Trophoblast cell (in vitro differentiated cells and primary cell): ENCODE measurements at regions not wholly inside any gene's neighbourhood (a gene's known extent, or its start where the extent isn't known, plus 50 kb on each side); places are given as distances from the start of the nearest gene placed in this dataset.
"Not testable (repeated sequence)": the region's sequence is repeated elsewhere in the genome, so short reads cannot be mapped to it uniquely, and the experiment has no call there.

Source experiments
- DNase-seq, 2 donors: peaks; one replicate each; pipeline ENCODE4 v3.0.0-alpha.2; 2016
- H2AFZ ChIP-seq: 2 replicates; pipeline ENCODE4 v1.6.1; 2013; ENCODE audit warnings: low read length, moderate library complexity, mild to moderate bottlenecking; ENCODE audit not compliant: insufficient read depth, poor library complexity
- H2AK5ac ChIP-seq: 2 replicates; pipeline ENCODE4 v1.6.1; 2013; ENCODE audit warnings: mild to moderate bottlenecking, low read length
- H2BK120ac ChIP-seq: 2 replicates; pipeline ENCODE4 v1.6.1; 2013; ENCODE audit warnings: low read length, mild to moderate bottlenecking, moderate library complexity; ENCODE audit not compliant: insufficient read depth, poor library complexity
- H2BK12ac ChIP-seq: 2 replicates; pipeline ENCODE4 v1.6.1; 2013; ENCODE audit warnings: mild to moderate bottlenecking, low read length, moderate library complexity
- H2BK5ac ChIP-seq: 2 replicates; pipeline ENCODE4 v1.6.1; 2013; ENCODE audit warnings: low read length, low read depth, moderate library complexity, mild to moderate bottlenecking; ENCODE audit not compliant: poor library complexity
- H3K14ac ChIP-seq: 2 replicates; pipeline ENCODE4 v1.6.1; 2013; ENCODE audit warnings: mild to moderate bottlenecking, low read length
- H3K18ac ChIP-seq: 2 replicates; pipeline ENCODE4 v1.6.1; 2013; ENCODE audit warnings: mild to moderate bottlenecking, low read length
- H3K23ac ChIP-seq: 2 replicates; pipeline ENCODE4 v1.6.1; 2013; ENCODE audit warnings: low read length
- H3K27ac ChIP-seq: 2 replicates; pipeline ENCODE4 v1.5.1; 2013; ENCODE audit warnings: low read depth, mild to moderate bottlenecking, inconsistent platforms, low read length, moderate library complexity
- H3K27me3 ChIP-seq: 2 replicates; pipeline ENCODE4 v1.6.1; 2013; ENCODE audit warnings: inconsistent platforms, mild to moderate bottlenecking, low read length, moderate library complexity; ENCODE audit not compliant: insufficient read depth
- H3K36me3 ChIP-seq, 2 experiments: 1 replicate in 1 of 2; 2 replicates in 1 of 2; pipeline ENCODE4 v1.6.1; 2013; ENCODE audit warnings: low read length in 2 of 2, mild to moderate bottlenecking in 2 of 2, moderate library complexity in 1 of 2; ENCODE audit not compliant: insufficient read depth in 2 of 2, control insufficient read depth in 1 of 2
- H3K4ac ChIP-seq: 2 replicates; pipeline ENCODE4 v1.6.1; 2013; ENCODE audit warnings: low read depth, mild to moderate bottlenecking, low read length, moderate library complexity
- H3K4me1 ChIP-seq, 2 experiments: 1 replicate in 1 of 2; 2 replicates in 1 of 2; pipeline ENCODE4 v1.6.1; 2013; ENCODE audit warnings: low read length in 2 of 2, mild to moderate bottlenecking in 2 of 2, moderate library complexity in 1 of 2; ENCODE audit not compliant: insufficient read depth in 2 of 2, control insufficient read depth in 1 of 2
- H3K4me2 ChIP-seq: 2 replicates; pipeline ENCODE4 v1.6.1; 2013; ENCODE audit warnings: inconsistent platforms, mild to moderate bottlenecking, low read length, moderate library complexity
- H3K4me3 ChIP-seq: 2 replicates; pipeline ENCODE4 v1.5.1; 2013; ENCODE audit warnings: mild to moderate bottlenecking, low read depth, low read length, inconsistent platforms
- H3K79me1 ChIP-seq: one replicate; pipeline ENCODE4 v1.6.1; 2013; ENCODE audit warnings: low read length
- H3K79me2 ChIP-seq: 2 replicates; pipeline ENCODE4 v1.6.1; 2013; ENCODE audit warnings: low read length, mild to moderate bottlenecking; ENCODE audit not compliant: control insufficient read depth, insufficient read depth, poor library complexity
- H3K9ac ChIP-seq: 2 replicates; pipeline ENCODE4 v1.6.1; 2013; ENCODE audit warnings: mild to moderate bottlenecking, low read length
- H3K9me3 ChIP-seq: 2 replicates; pipeline ENCODE4 v1.6.1; 2013; ENCODE audit warnings: low read depth, mild to moderate bottlenecking, control low read depth, inconsistent platforms, low read length; ENCODE audit not compliant: insufficient read depth
- H4K12ac ChIP-seq: 2 replicates; pipeline ENCODE4 v1.6.1; 2013; ENCODE audit warnings: low read depth, mild to moderate bottlenecking, low read length, moderate library complexity
- H4K8ac ChIP-seq: 2 replicates; pipeline ENCODE4 v1.6.1; 2013; ENCODE audit warnings: low read depth, mild to moderate bottlenecking, low read length, moderate library complexity
- H4K91ac ChIP-seq: one replicate; pipeline ENCODE4 v1.6.1; 2013; ENCODE audit warnings: low read depth, mild to moderate bottlenecking, low read length, moderate library complexity
- WGBS: extraction: QIAGEN DNeasy Blood & Tissue Kit; methylation state at CpG from one replicate; pipeline ENCODE4 v1.1.7; 2013; ENCODE audit warnings: missing lambda C conversion rate; ENCODE audit not compliant: insufficient read length, insufficient coverage; ENCODE audit errors: extremely low coverage; 5-methylcytosine and 5-hydroxymethylcytosine counted together

- not testable (repeated sequence) for H2BK5ac ChIP-seq, H3K9ac ChIP-seq, H3K27ac ChIP-seq, H2AFZ ChIP-seq, H3K27me3 ChIP-seq, H3K4ac ChIP-seq, H3K4me1 ChIP-seq, H4K8ac ChIP-seq, H3K79me2 ChIP-seq, H3K23ac ChIP-seq, H3K79me1 ChIP-seq, H3K4me2 ChIP-seq, H3K4me3 ChIP-seq, H3K14ac ChIP-seq, H4K12ac ChIP-seq, DNase-seq, H2BK12ac ChIP-seq, H4K91ac ChIP-seq, H2BK120ac ChIP-seq, H3K9me3 ChIP-seq, H2AK5ac ChIP-seq, H3K36me3 ChIP-seq, H3K18ac ChIP-seq
- WGBS, result no CpG with 5 or more reads among the region's 8 CpGs
Measured at GRCh38 chr2:230637486-230637885, 75.2 kb upstream of the CAB39 start.

GRCh38 chr2:230640540-230641011, 72.1 kb upstream of the CAB39 start:
- Histone ChIP-seq H3K4me1 (no peaks in the 10 kb centered on the region), H3K14ac (no peak overlapping the region), H3K79me2 (no peaks in the 10 kb centered on the region), H3K9ac (no peak overlapping the region), H3K9me3 (no peaks in the 10 kb centered on the region), H3K79me1 (no peaks in the 10 kb centered on the region), H3K4me2 (no peak overlapping the region), H2BK12ac (no peak overlapping the region), H3K18ac (no peak overlapping the region), H3K36me3 (no peaks in the 10 kb centered on the region), H4K8ac (no peak overlapping the region), H2BK5ac (no peak overlapping the region), H4K91ac (no peak overlapping the region), H2AK5ac (no peak overlapping the region), H3K4ac (no peak overlapping the region), H2AFZ (no peak overlapping the region), H2BK120ac (no peak overlapping the region), H3K27me3 (no peaks in the 10 kb centered on the region), H3K23ac (no peak overlapping the region), H3K27ac (no peak overlapping the region), H4K12ac (no peak overlapping the region), H3K4me3 (no peak overlapping the region)
- no CpG with 5 or more reads among the region's 6 CpGs for WGBS
- no peak for DNase-seq

GRCh38 chr2:230642966-230643365, 69.7 kb upstream of the CAB39 start:
- no peak overlapping the region for H2AFZ ChIP-seq
- H3K79me2 ChIP-seq, result no peaks in the 10 kb centered on the region

GRCh38 chr2:230643576-230644291, 68.9 kb upstream of the CAB39 start:
- H2AFZ ChIP-seq, result no peak overlapping the region
- H2BK120ac ChIP-seq, result no peak overlapping the region
- H4K12ac ChIP-seq, result no peak overlapping the region
- H3K79me2 ChIP-seq, result no peaks in the 10 kb centered on the region
- DNase-seq, result no peak
- no peak overlapping the region for H2BK12ac ChIP-seq
- no peak overlapping the region for H3K4me3 ChIP-seq
- no peaks in the 10 kb centered on the region for H3K9me3 ChIP-seq
- no peak overlapping the region for H3K9ac ChIP-seq
- no CpG with 5 or more reads among the region's 9 CpGs for WGBS
- no peaks in the 10 kb centered on the region for H3K79me1 ChIP-seq
- no peak overlapping the region for H3K14ac ChIP-seq
- no peaks in the 10 kb centered on the region for H3K36me3 ChIP-seq
- no peak overlapping the region for H3K4me2 ChIP-seq
- no peak overlapping the region for H2AK5ac ChIP-seq
- no peaks in the 10 kb centered on the region for H3K4me1 ChIP-seq
- H3K23ac ChIP-seq, result no peak overlapping the region
- H3K27me3 ChIP-seq, result no peaks in the 10 kb centered on the region
- no peak overlapping the region for H3K18ac ChIP-seq
- H4K8ac ChIP-seq, result peak overlapping the region; percentile 23
- H4K91ac ChIP-seq, result no peak overlapping the region
- no peak overlapping the region for H3K27ac ChIP-seq
- no peak overlapping the region for H2BK5ac ChIP-seq
- no peak overlapping the region for H3K4ac ChIP-seq

More at GRCh38 chr2:230642966-230643365, 69.7 kb upstream of the CAB39 start:
- no peak overlapping the region for H4K91ac ChIP-seq
- no peak for DNase-seq
- H3K9ac ChIP-seq, result no peak overlapping the region
- H3K14ac ChIP-seq, result no peak overlapping the region
- no peak overlapping the region for H2AK5ac ChIP-seq
- H3K4me1 ChIP-seq, result no peaks in the 10 kb centered on the region
- H2BK120ac ChIP-seq, result no peak overlapping the region
- H3K79me1 ChIP-seq, result no peaks in the 10 kb centered on the region
- no peak overlapping the region for H3K4me3 ChIP-seq
- no peak overlapping the region for H2BK12ac ChIP-seq
- no peak overlapping the region for H4K12ac ChIP-seq
- no peak overlapping the region for H3K4ac ChIP-seq
- H3K36me3 ChIP-seq, result no peaks in the 10 kb centered on the region
- WGBS, result no CpG with 5 or more reads among the region's 4 CpGs
- no peaks in the 10 kb centered on the region for H3K9me3 ChIP-seq
- no peak overlapping the region for H3K4me2 ChIP-seq
- H2BK5ac ChIP-seq, result no peak overlapping the region
- H3K23ac ChIP-seq, result no peak overlapping the region
- H3K27me3 ChIP-seq, result no peaks in the 10 kb centered on the region
- H3K18ac ChIP-seq, result no peak overlapping the region
- H3K27ac ChIP-seq, result no peak overlapping the region
- H4K8ac ChIP-seq, result no peak overlapping the region
